Endodermal cell (in vitro differentiated cells): ENCODE measurements at regions not wholly inside any gene's neighbourhood (a gene's known extent, or its start where the extent isn't known, plus 50 kb on each side); places are given as distances from the start of the nearest gene placed in this dataset.

Experiments
- DNase-seq: peaks from one replicate; pipeline ENCODE4 v3.0.0-alpha.2; 2017
- H3K27ac ChIP-seq: 2 replicates; pipeline ENCODE4 v1.5.1; 2013; ENCODE audit warnings: mild to moderate bottlenecking, low read depth, low read length, moderate library complexity
- H3K27me3 ChIP-seq: 2 replicates; pipeline ENCODE4 v1.6.1; 2013; ENCODE audit warnings: mild to moderate bottlenecking, low read length, moderate library complexity; ENCODE audit not compliant: insufficient read depth, control insufficient read depth, poor library complexity, severe bottlenecking
- H3K36me3 ChIP-seq: 2 replicates; pipeline ENCODE4 v1.7.0; 2013; ENCODE audit warnings: mild to moderate bottlenecking, low read length, moderate library complexity; ENCODE audit not compliant: control insufficient read depth, insufficient read depth
- H3K4me1 ChIP-seq: one replicate; pipeline ENCODE4 v1.7.0; 2013; ENCODE audit warnings: low read length; ENCODE audit not compliant: control insufficient read depth, insufficient read depth
- H3K4me3 ChIP-seq: 2 replicates; pipeline ENCODE4 v1.5.1; 2013; ENCODE audit warnings: mild to moderate bottlenecking, low read length, moderate library complexity
- H3K9ac ChIP-seq: 2 replicates; pipeline ENCODE4 v1.6.1; 2013; ENCODE audit warnings: mild to moderate bottlenecking, low read length, moderate library complexity; ENCODE audit not compliant: poor library complexity, severe bottlenecking; ENCODE audit errors: extremely low read depth
- H3K9me3 ChIP-seq: 2 replicates; pipeline ENCODE4 v1.6.1; 2013; ENCODE audit warnings: mild to moderate bottlenecking, low read length, moderate library complexity; ENCODE audit not compliant: control insufficient read depth
- H3K27ac Mint-ChIP-seq: 2 replicates; pipeline ENCODE4 v1.8.0; 2020; ENCODE audit warnings: mixed read lengths
- H3K27me3 Mint-ChIP-seq: 2 replicates; pipeline ENCODE4 v1.8.0; 2021; ENCODE audit warnings: mild to moderate bottlenecking, mixed read lengths; ENCODE audit not compliant: insufficient read depth
- H3K36me3 Mint-ChIP-seq: 2 replicates; pipeline ENCODE4 v1.8.0; 2020; ENCODE audit warnings: low read depth, mixed read lengths
- H3K4me1 Mint-ChIP-seq: 2 replicates; pipeline ENCODE4 v1.8.0; 2020; ENCODE audit warnings: mixed read lengths
- H3K4me3 Mint-ChIP-seq: 2 replicates; pipeline ENCODE4 v1.8.0; 2020; ENCODE audit warnings: mild to moderate bottlenecking, moderate library complexity, mixed read lengths
- H3K9me3 Mint-ChIP-seq: 2 replicates; pipeline ENCODE4 v1.8.0; 2020; ENCODE audit warnings: mild to moderate bottlenecking, mixed read lengths
- CTCF ChIP-seq: fragments of 200-600 bp; sonication (generic); conservative IDR thresholded peaks from 2 replicates; pipeline ENCODE4 v1.5.0; 2021; ENCODE audit warnings: antibody characterized with exemption, mild to moderate bottlenecking
- WGBS, 2 experiments: methylation state at CpG; one replicate each; pipeline versions ENCODE4 v1.1.5 to v1.1.7; 2013; ENCODE audit warnings: missing lambda C conversion rate in 2 of 2, mixed read lengths in 1 of 2; ENCODE audit not compliant: insufficient coverage in 1 of 2, insufficient read length in 1 of 2; 5-methylcytosine and 5-hydroxymethylcytosine counted together

DNA sequence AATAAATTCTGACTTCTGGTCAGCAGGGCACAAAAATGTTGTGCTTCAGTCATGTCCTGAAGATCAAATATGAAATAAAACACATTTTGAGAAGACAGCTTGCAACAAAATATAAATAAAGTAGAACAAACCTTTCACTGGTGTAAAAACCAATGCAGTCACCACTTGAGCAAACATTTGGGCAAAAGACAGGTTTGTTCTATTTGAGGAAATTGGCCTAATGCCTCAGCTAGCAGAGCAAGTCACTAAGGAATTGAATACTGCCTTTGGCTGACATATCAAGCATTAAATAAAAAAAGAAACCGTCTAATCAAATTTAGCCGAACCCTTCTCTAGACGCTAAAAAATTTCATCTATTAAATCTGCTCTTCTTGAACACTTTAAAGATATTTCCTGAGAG is 475.4 kb upstream of the CNTN3 start:
- TF ChIP-seq CTCF = no peak
- H3K9me3 ChIP-seq = no peaks in the 10 kb centered on the region
- H3K27ac Mint-ChIP-seq = no peak overlapping the region
- no peak for DNase-seq
- H3K27me3 Mint-ChIP-seq = no peaks in the 10 kb centered on the region
- H3K4me3 ChIP-seq = no peak overlapping the region
- no peaks in the 10 kb centered on the region for H3K4me1 Mint-ChIP-seq
- H3K4me1 ChIP-seq = no peaks in the 10 kb centered on the region
- no peaks in the 10 kb centered on the region for H3K36me3 Mint-ChIP-seq
- H3K9me3 Mint-ChIP-seq = no peaks in the 10 kb centered on the region
- 91 to 92% methylated on average over 2 to 3 of the region's 3 CpGs for WGBS, 2 experiments
- H3K36me3 ChIP-seq = no peaks in the 10 kb centered on the region
- H3K9ac ChIP-seq = no peak overlapping the region
- no peak overlapping the region for H3K27ac ChIP-seq
- H3K27me3 ChIP-seq = no peaks in the 10 kb centered on the region
- no peak overlapping the region for H3K4me3 Mint-ChIP-seq

- Histone ChIP-seq H3K4me1 (peaks cover 6% of the 10 kb centered on the region), H3K9ac (no peak overlapping the region), H3K4me3 (no peak overlapping the region), H3K27me3 (no peaks in the 10 kb centered on the region), H3K9me3 (peaks cover 6% of the 10 kb centered on the region), H3K27ac (no peak overlapping the region), H3K36me3 (no peaks in the 10 kb centered on the region)
- TF ChIP-seq CTCF = no peak
- Mint-ChIP-seq H3K27me3 (no peaks in the 10 kb centered on the region), H3K9me3 (peaks cover 19% of the 10 kb centered on the region), H3K4me1 (peaks cover 11% of the 10 kb centered on the region), H3K36me3 (no peaks in the 10 kb centered on the region), H3K4me3 (no peak overlapping the region), H3K27ac (peak overlapping the region; percentile 18)
- peak; percentile 79 for DNase-seq
- 60% methylated on average over 10 to 11 of the region's 11 CpGs for WGBS, 2 experiments
Observed at GRCh38 chr3:75101329-75102147, 487.1 kb upstream of the CNTN3 start.

GRCh38 chr3:75110741-75111140 is 496.3 kb upstream of the CNTN3 start:
- no peak overlapping the region for H3K4me3 Mint-ChIP-seq
- no peak overlapping the region for H3K27ac Mint-ChIP-seq
- H3K36me3 Mint-ChIP-seq = no peaks in the 10 kb centered on the region
- H3K4me3 ChIP-seq = no peak overlapping the region
- H3K27ac ChIP-seq = no peak overlapping the region
- no peaks in the 10 kb centered on the region for H3K9me3 ChIP-seq
- no peaks in the 10 kb centered on the region for H3K9me3 Mint-ChIP-seq
- no peaks in the 10 kb centered on the region for H3K36me3 ChIP-seq
- no peak for DNase-seq
- H3K9ac ChIP-seq = no peak overlapping the region
- H3K27me3 Mint-ChIP-seq = no peaks in the 10 kb centered on the region
- no peaks in the 10 kb centered on the region for H3K4me1 ChIP-seq
- H3K27me3 ChIP-seq = no peaks in the 10 kb centered on the region
- TF ChIP-seq CTCF = no peak
- H3K4me1 Mint-ChIP-seq = no peaks in the 10 kb centered on the region
- WGBS, 2 experiments = 78% methylated on average over 1 of the region's 1 CpG; no CpG with 5 or more reads in 1 of the 2 experiments
